ENCODE measurements at regions not wholly inside any gene's neighbourhood (a gene's known extent, or its start where the extent isn't known, plus 50 kb on each side); places are given as distances from the start of the nearest gene placed in this dataset.

- TF ChIP-seq, protein P1, sequence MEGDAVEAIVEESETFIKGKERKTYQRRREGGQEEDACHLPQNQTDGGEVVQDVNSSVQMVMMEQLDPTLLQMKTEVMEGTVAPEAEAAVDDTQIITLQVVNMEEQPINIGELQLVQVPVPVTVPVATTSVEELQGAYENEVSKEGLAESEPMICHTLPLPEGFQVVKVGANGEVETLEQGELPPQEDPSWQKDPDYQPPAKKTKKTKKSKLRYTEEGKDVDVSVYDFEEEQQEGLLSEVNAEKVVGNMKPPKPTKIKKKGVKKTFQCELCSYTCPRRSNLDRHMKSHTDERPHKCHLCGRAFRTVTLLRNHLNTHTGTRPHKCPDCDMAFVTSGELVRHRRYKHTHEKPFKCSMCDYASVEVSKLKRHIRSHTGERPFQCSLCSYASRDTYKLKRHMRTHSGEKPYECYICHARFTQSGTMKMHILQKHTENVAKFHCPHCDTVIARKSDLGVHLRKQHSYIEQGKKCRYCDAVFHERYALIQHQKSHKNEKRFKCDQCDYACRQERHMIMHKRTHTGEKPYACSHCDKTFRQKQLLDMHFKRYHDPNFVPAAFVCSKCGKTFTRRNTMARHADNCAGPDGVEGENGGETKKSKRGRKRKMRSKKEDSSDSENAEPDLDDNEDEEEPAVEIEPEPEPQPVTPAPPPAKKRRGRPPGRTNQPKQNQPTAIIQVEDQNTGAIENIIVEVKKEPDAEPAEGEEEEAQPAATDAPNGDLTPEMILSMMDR (IDR thresholded peaks at IDR 0.05): no peak
- no peak for TF ChIP-seq POLR2AphosphoS5 (IDR thresholded peaks at IDR 0.05)
Measured at GRCh38 chr14:30243805-30244204, 315.2 kb upstream of the G2E3 start.

Data from upper lobe of left lung (tissue), 4 donors.